HG03342 (cell line): ENCODE measurements at regions not wholly inside any gene's neighbourhood (a gene's known extent, or its start where the extent isn't known, plus 50 kb on each side); places are given as distances from the start of the nearest gene placed in this dataset.
"Not testable (repeated sequence)": the region's sequence is repeated elsewhere in the genome, so short reads cannot be mapped to it uniquely, and the experiment has no call there.

Experiments
- ATAC-seq: cut with Tn5 transposase; IDR thresholded peaks from one replicate; pipeline ENCODE4 v1.9.1; 2021; ENCODE audit warnings: mild to moderate bottlenecking, moderate library complexity; ENCODE audit not compliant: unreplicated experiment

- ATAC-seq = no peak
Measured at GRCh38 chr16:86072328-86073102, 173.6 kb downstream of the IRF8 start.

- no peak for ATAC-seq
Measured at GRCh38 chr16:86073103-86073625, 174.2 kb downstream of the IRF8 start.

GRCh38 chr16:86073763-86074493 lies 175.0 kb downstream of the IRF8 start:
- no peak for ATAC-seq

- ATAC-seq = no peak
Measured at GRCh38 chr16:86074651-86075487, 175.9 kb downstream of the IRF8 start.

- no peak for ATAC-seq
Measured at GRCh38 chr16:86075488-86075785, 176.5 kb downstream of the IRF8 start.

- no peak for ATAC-seq
Measured at GRCh38 chr16:86075839-86076440, 177.0 kb downstream of the IRF8 start.

- ATAC-seq = no peak
Measured at GRCh38 chr16:86076606-86077005, 177.6 kb downstream of the IRF8 start.

GRCh38 chr16:86077243-86077940 lies 178.4 kb downstream of the IRF8 start:
- no peak for ATAC-seq

GRCh38 chr16:86078121-86078600 lies 179.2 kb downstream of the IRF8 start:
- no peak for ATAC-seq

- ATAC-seq = not testable (repeated sequence)
Measured at GRCh38 chr16:86078711-86079110, 179.7 kb downstream of the IRF8 start.

GRCh38 chr16:86079255-86079885 lies 180.4 kb downstream of the IRF8 start:
- no peak for ATAC-seq

- ATAC-seq = no peak
Measured at GRCh38 chr16:86080131-86080875, 181.3 kb downstream of the IRF8 start.

- ATAC-seq = no peak
Measured at GRCh38 chr16:86080982-86081381, 182.0 kb downstream of the IRF8 start.

GRCh38 chr16:86082418-86083030 lies 183.6 kb downstream of the IRF8 start:
- no peak for ATAC-seq

GRCh38 chr16:86083382-86084002 lies 184.5 kb downstream of the IRF8 start:
- no peak for ATAC-seq

GRCh38 chr16:86085161-86085611 lies 186.2 kb downstream of the IRF8 start:
- ATAC-seq = no peak

GRCh38 chr16:86085795-86086194 lies 186.8 kb downstream of the IRF8 start:
- no peak for ATAC-seq

- no peak for ATAC-seq
Measured at GRCh38 chr16:86086471-86086870, 187.5 kb downstream of the IRF8 start.
